A673 (cell line): ENCODE measurements at regions not wholly inside any gene's neighbourhood (a gene's known extent, or its start where the extent isn't known, plus 50 kb on each side); places are given as distances from the start of the nearest gene placed in this dataset.

Source experiments
- BruUV-seq: library from RNA; stranded (reverse); fragments of 400-500 nt; replicated peaks from 2 replicates; lab custom pipeline; 2021; lab: Mats Ljungman, UMichigan
- CTCF ChIA-PET: fragments of 300-600 bp; sonication (Branson Sonifier 250); formaldehyde crosslinking; loops from one replicate; lab custom pipeline; 2022; ENCODE audit warnings: antibody characterized with exemption; lab: Charles Lee
- POLR2A ChIA-PET: fragments of 300-600 bp; sonication (Branson Sonifier 250); formaldehyde crosslinking; loops from one replicate; lab custom pipeline; 2022; ENCODE audit warnings: antibody characterized with exemption; ENCODE audit not compliant: low non-redundant PET; lab: Charles Lee
- DNase-seq: peaks from one replicate; pipeline ENCODE4 v3.0.0-alpha.2; 2015; ENCODE audit warnings: low spot score
- H3K27ac ChIP-seq: fragments of 200-600 bp; sonication (generic); 2 replicates; pipeline ENCODE4 v1.5.1; 2016; ENCODE audit warnings: mixed run types, low read depth, mild to moderate bottlenecking, mixed read lengths, antibody characterized with exemption, low read length; ENCODE audit not compliant: poor library complexity, severe bottlenecking
- H3K27me3 ChIP-seq: fragments of 200-600 bp; sonication (generic); replicated peaks from 2 replicates; pipeline ENCODE4 v1.6.1; 2017; ENCODE audit warnings: mixed run types, low read depth, mild to moderate bottlenecking, mixed read lengths, antibody characterized with exemption, low read length; ENCODE audit not compliant: insufficient read depth, poor library complexity
- H3K36me3 ChIP-seq: fragments of 200-600 bp; sonication (generic); 2 replicates; pipeline ENCODE4 v1.6.1; 2016; ENCODE audit warnings: mixed run types, mild to moderate bottlenecking, mixed read lengths, antibody characterized with exemption, low read length; ENCODE audit not compliant: insufficient read depth, poor library complexity, severe bottlenecking
- H3K4me1 ChIP-seq: fragments of 200-600 bp; sonication (generic); 2 replicates; pipeline ENCODE4 v1.6.1; 2017; ENCODE audit warnings: mixed run types, mild to moderate bottlenecking, mixed read lengths, antibody characterized with exemption, low read length; ENCODE audit not compliant: insufficient read depth, poor library complexity, severe bottlenecking
- H3K4me3 ChIP-seq: fragments of 200-600 bp; sonication (generic); 2 replicates; pipeline ENCODE4 v1.5.1; 2016; ENCODE audit warnings: low read depth, mixed run types, mild to moderate bottlenecking, mixed read lengths, low read length; ENCODE audit not compliant: poor library complexity, severe bottlenecking
- H3K9me3 ChIP-seq: fragments of 200-600 bp; sonication (generic); 2 replicates; pipeline ENCODE4 v1.6.1; 2016; ENCODE audit warnings: mixed run types, low read depth, mild to moderate bottlenecking, mixed read lengths, antibody characterized with exemption, low read length; ENCODE audit not compliant: poor library complexity, severe bottlenecking
- CTCF ChIP-seq: fragments of 300-800, 200-600 bp; sonication (generic); conservative IDR thresholded peaks from 2 replicates; pipeline ENCODE4 v1.5.1; 2017; ENCODE audit warnings: low read depth, mild to moderate bottlenecking, antibody characterized with exemption, low read length, moderate library complexity, mixed read lengths
- EZH2 ChIP-seq: fragments of 200-600 bp; sonication (generic); IDR thresholded peaks from 2 replicates; pipeline ENCODE4 v1.6.1; 2017; ENCODE audit warnings: borderline replicate concordance, low read depth, mild to moderate bottlenecking, mixed read lengths, antibody characterized with exemption, low read length; ENCODE audit not compliant: poor library complexity, severe bottlenecking
- intact Hi-C: fragments of 100-400 bp; cut with micrococcal nuclease; formaldehyde crosslinking; loops from one replicate; pipeline ENCODE4 v1.10.0; 2022; ENCODE audit not compliant: unreplicated experiment

- ChIA-PET POLR2A (no interaction called here), CTCF (no interaction called here)
- H3K27me3 ChIP-seq = peaks cover 43% of the 10 kb centered on the region
- no peak for TF ChIP-seq CTCF
- no peak for TF ChIP-seq EZH2
- intact Hi-C loops = no loop called here
- no peak overlapping the region for H3K4me3 ChIP-seq
- no peaks in the 10 kb centered on the region for H3K9me3 ChIP-seq
- H3K27ac ChIP-seq = no peak overlapping the region
- H3K36me3 ChIP-seq = no peaks in the 10 kb centered on the region
- no peak for DNase-seq
- BruUV-seq = no TSS peak
- H3K4me1 ChIP-seq = no peaks in the 10 kb centered on the region
Measured at GRCh38 chr12:107948391-107948945, 174.0 kb downstream of the ASCL4 start.

GRCh38 chr12:107951024-107951423, 176.5 kb downstream of the ASCL4 start:
- intact Hi-C loops = no loop called here
- TF ChIP-seq CTCF (no peak), EZH2 (no peak)
- Histone ChIP-seq H3K9me3 (no peaks in the 10 kb centered on the region), H3K4me1 (no peaks in the 10 kb centered on the region), H3K27me3 (peaks cover 51% of the 10 kb centered on the region), H3K27ac (no peak overlapping the region), H3K4me3 (no peak overlapping the region), H3K36me3 (no peaks in the 10 kb centered on the region)
- no peak for DNase-seq
- ChIA-PET CTCF (no interaction called here), POLR2A (no interaction called here)
- no TSS peak for BruUV-seq

GRCh38 chr12:107955966-107956643, 173.0 kb upstream of the WSCD2 start:
- intact Hi-C loops = no loop called here
- Histone ChIP-seq H3K4me1 (no peaks in the 10 kb centered on the region), H3K4me3 (no peak overlapping the region), H3K27ac (no peak overlapping the region), H3K36me3 (no peaks in the 10 kb centered on the region), H3K9me3 (no peaks in the 10 kb centered on the region), H3K27me3 (peaks cover 35% of the 10 kb centered on the region)
- DNase-seq = no peak
- CTCF ChIA-PET = no interaction called here
- no peak for TF ChIP-seq EZH2
- no peak for TF ChIP-seq CTCF
- BruUV-seq = no TSS peak
- POLR2A ChIA-PET = no interaction called here
